Mesothelial cell of epicardium (in vitro differentiated cells): ENCODE measurements at regions not wholly inside any gene's neighbourhood (a gene's known extent, or its start where the extent isn't known, plus 50 kb on each side); places are given as distances from the start of the nearest gene placed in this dataset.

Experiments used
- DNase-seq, 2 experiments: peaks; one replicate each; pipeline ENCODE4 v3.0.0; 2021; ENCODE audit warnings: low spot score in 2 of 2; ENCODE audit not compliant: unreplicated experiment in 2 of 2
- H3K27ac Mint-ChIP-seq: 2 replicates; pipeline ENCODE4 v1.8.0; 2021; ENCODE audit warnings: mixed read lengths
- H3K27me3 Mint-ChIP-seq: 2 replicates; pipeline ENCODE4 v1.8.0; 2021; ENCODE audit warnings: low read depth, mixed read lengths
- H3K36me3 Mint-ChIP-seq: 2 replicates; pipeline ENCODE4 v1.8.0; 2021; ENCODE audit warnings: mixed read lengths
- H3K4me1 Mint-ChIP-seq: 2 replicates; pipeline ENCODE4 v1.8.0; 2021; ENCODE audit warnings: mixed read lengths
- H3K4me3 Mint-ChIP-seq: 2 replicates; pipeline ENCODE4 v1.8.0; 2021; ENCODE audit warnings: mild to moderate bottlenecking, moderate library complexity, mixed read lengths
- H3K9me3 Mint-ChIP-seq: 2 replicates; pipeline ENCODE4 v1.8.0; 2021; ENCODE audit warnings: mixed read lengths
- CTCF ChIP-seq: fragments of 200-600 bp; sonication (generic); IDR thresholded peaks from one replicate; pipeline ENCODE4 v1.5.0; 2021; ENCODE audit warnings: antibody characterized with exemption; ENCODE audit not compliant: unreplicated experiment

- Mint-ChIP-seq H3K4me1 (peaks cover 31% of the 10 kb centered on the region), H3K9me3 (no peaks in the 10 kb centered on the region), H3K4me3 (no peak overlapping the region), H3K36me3 (no peaks in the 10 kb centered on the region), H3K27me3 (no peaks in the 10 kb centered on the region), H3K27ac (peak overlapping the region; percentile 50)
- no peak for TF ChIP-seq CTCF
- peak; percentile 6 to 35 for DNase-seq
Measured at GRCh38 chr2:128444121-128444771, 125.6 kb upstream of the HS6ST1 start.

- Mint-ChIP-seq H3K27me3 (no peaks in the 10 kb centered on the region), H3K36me3 (no peaks in the 10 kb centered on the region)
Measured at GRCh38 chr2:128444816-128445522, 126.3 kb upstream of the HS6ST1 start.

GRCh38 chr2:128445523-128445900 lies 126.8 kb upstream of the HS6ST1 start:
- Mint-ChIP-seq H3K4me3 (no peak overlapping the region), H3K27ac (peak overlapping the region; percentile 56), H3K9me3 (no peaks in the 10 kb centered on the region), H3K36me3 (no peaks in the 10 kb centered on the region), H3K4me1 (peaks cover 35% of the 10 kb centered on the region), H3K27me3 (no peaks in the 10 kb centered on the region)
- no peak for TF ChIP-seq CTCF
- DNase-seq: peak in 1 of 2 experiments; percentile 13

More at GRCh38 chr2:128444816-128445522, 126.3 kb upstream of the HS6ST1 start:
- TF ChIP-seq CTCF: no peak
- Mint-ChIP-seq H3K27ac (peak overlapping the region; percentile 56), H3K4me1 (peaks cover 33% of the 10 kb centered on the region), H3K4me3 (no peak overlapping the region), H3K9me3 (no peaks in the 10 kb centered on the region)
- peak in 1 of 2 experiments; percentile 13 for DNase-seq

GRCh38 chr2:128446049-128446873 lies 127.6 kb upstream of the HS6ST1 start:
- H3K36me3 Mint-ChIP-seq: no peaks in the 10 kb centered on the region
- peak; percentile 5 to 34 for DNase-seq
- H3K9me3 Mint-ChIP-seq: no peaks in the 10 kb centered on the region
- TF ChIP-seq CTCF: no peak
- H3K4me3 Mint-ChIP-seq: no peak overlapping the region
- peak overlapping the region; percentile 37 for H3K27ac Mint-ChIP-seq
- no peaks in the 10 kb centered on the region for H3K27me3 Mint-ChIP-seq
- peaks cover 38% of the 10 kb centered on the region for H3K4me1 Mint-ChIP-seq

GRCh38 chr2:128446874-128447537 lies 128.3 kb upstream of the HS6ST1 start:
- Mint-ChIP-seq H3K27ac (peak overlapping the region; percentile 37), H3K4me3 (no peak overlapping the region), H3K9me3 (no peaks in the 10 kb centered on the region), H3K36me3 (no peaks in the 10 kb centered on the region), H3K27me3 (no peaks in the 10 kb centered on the region), H3K4me1 (peaks cover 35% of the 10 kb centered on the region)
- DNase-seq: peak; percentile 10 to 37
- no peak for TF ChIP-seq CTCF
